MM.1S (cell line): ENCODE measurements at regions not wholly inside any gene's neighbourhood (a gene's known extent, or its start where the extent isn't known, plus 50 kb on each side); places are given as distances from the start of the nearest gene placed in this dataset.

Experiments
- DNase-seq: peaks from one replicate; pipeline ENCODE4 v3.0.0-alpha.2; 2015
- H2AFZ ChIP-seq: fragments of 300-600 bp; sonication (generic); 2 replicates; pipeline ENCODE4 v1.6.0; 2016; ENCODE audit warnings: antibody characterized with exemption, low read length
- H3F3A ChIP-seq: fragments of 300-600 bp; sonication (generic); 2 replicates; pipeline ENCODE4 v1.6.1; 2016; ENCODE audit warnings: mild to moderate bottlenecking, antibody characterized with exemption, low read length, moderate library complexity, mixed read lengths; ENCODE audit not compliant: insufficient read depth
- H3K27ac ChIP-seq: fragments of 300-600 bp; sonication (generic); 2 replicates; pipeline ENCODE4 v1.5.1; 2016; ENCODE audit warnings: mild to moderate bottlenecking, low read length
- H3K27me3 ChIP-seq: fragments of 300-600 bp; sonication (generic); replicated peaks from 2 replicates; pipeline ENCODE4 v1.6.0; 2016; ENCODE audit warnings: low read length; ENCODE audit not compliant: insufficient read depth
- H3K36me3 ChIP-seq: fragments of 300-600 bp; sonication (generic); replicated peaks from 2 replicates; pipeline ENCODE4 v1.6.1; 2016; ENCODE audit warnings: mild to moderate bottlenecking, low read length, mixed read lengths; ENCODE audit not compliant: insufficient read depth
- H3K4me1 ChIP-seq: fragments of 300-600 bp; sonication (generic); 2 replicates; pipeline ENCODE4 v1.6.1; 2016; ENCODE audit warnings: low read length, mixed read lengths
- H3K4me2 ChIP-seq: fragments of 300-600 bp; sonication (generic); 2 replicates; pipeline ENCODE4 v1.6.0; 2016; ENCODE audit warnings: low read depth, low read length
- H3K4me3 ChIP-seq: fragments of 300-600 bp; sonication (generic); 2 replicates; pipeline ENCODE4 v1.5.1; 2016; ENCODE audit warnings: low read length, mixed read lengths
- H3K79me2 ChIP-seq: fragments of 300-600 bp; sonication (generic); 2 replicates; pipeline ENCODE4 v1.6.1; 2016; ENCODE audit warnings: mixed run types, low read length, mixed read lengths
- H3K9ac ChIP-seq: fragments of 300-600 bp; sonication (generic); 2 replicates; pipeline ENCODE4 v1.6.1; 2016; ENCODE audit warnings: low read length, mixed read lengths
- H3K9me2 ChIP-seq: fragments of 300-600 bp; sonication (generic); replicated peaks from 2 replicates; pipeline ENCODE4 v1.6.1; 2016; ENCODE audit warnings: mild to moderate bottlenecking, low read length, mixed read lengths; ENCODE audit not compliant: insufficient read depth
- H3K9me3 ChIP-seq: fragments of 300-600 bp; sonication (generic); replicated peaks from 2 replicates; pipeline ENCODE4 v1.6.1; 2016; ENCODE audit warnings: mild to moderate bottlenecking, low read length, mixed read lengths; ENCODE audit not compliant: insufficient read depth
- H4K20me1 ChIP-seq: fragments of 300-600 bp; sonication (generic); 2 replicates; pipeline ENCODE4 v1.6.1; 2016; ENCODE audit warnings: mild to moderate bottlenecking, low read length, moderate library complexity, mixed read lengths; ENCODE audit not compliant: insufficient read depth
- CTCF ChIP-seq: fragments of 300-600 bp; sonication (generic); IDR thresholded peaks from 2 replicates; pipeline ENCODE4 v1.5.1; 2016; ENCODE audit warnings: antibody characterized with exemption, low read length, mixed read lengths
- EZH2 ChIP-seq: fragments of 300-600 bp; sonication (generic); optimal IDR thresholded peaks from 2 replicates; pipeline ENCODE3; 2017; ENCODE audit warnings: low read depth, mild to moderate bottlenecking, antibody characterized with exemption, low read length, mixed read lengths
- EZH2phosphoT487 ChIP-seq: fragments of 300-600 bp; sonication (generic); IDR thresholded peaks from 2 replicates; pipeline ENCODE4 v1.6.1; 2018; ENCODE audit warnings: antibody characterized with exemption, low read length

- Histone ChIP-seq H3K9ac (no peak overlapping the region), H2AFZ (no peak overlapping the region), H3K79me2 (no peaks in the 10 kb centered on the region), H3K27ac (no peak overlapping the region), H4K20me1 (no peaks in the 10 kb centered on the region), H3K4me2 (no peak overlapping the region), H3K9me3 (no peaks in the 10 kb centered on the region), H3K36me3 (no peaks in the 10 kb centered on the region), H3K27me3 (no peaks in the 10 kb centered on the region), H3F3A (no peaks in the 10 kb centered on the region), H3K4me3 (no peak overlapping the region), H3K9me2 (no peaks in the 10 kb centered on the region), H3K4me1 (no peaks in the 10 kb centered on the region)
- no peak for TF ChIP-seq EZH2
- no peak for TF ChIP-seq CTCF
- TF ChIP-seq EZH2phosphoT487: no peak
- no peak for DNase-seq
Observed at GRCh38 chr4:114209584-114209983, 230.1 kb upstream of the ARSJ start.

GRCh38 chr4:114211556-114211955, 232.1 kb upstream of the ARSJ start:
- Histone ChIP-seq H3K27me3 (no peaks in the 10 kb centered on the region), H3K9ac (no peak overlapping the region), H3F3A (no peaks in the 10 kb centered on the region), H3K27ac (no peak overlapping the region), H3K9me3 (no peaks in the 10 kb centered on the region), H4K20me1 (no peaks in the 10 kb centered on the region), H3K4me1 (no peaks in the 10 kb centered on the region), H3K79me2 (no peaks in the 10 kb centered on the region), H2AFZ (no peak overlapping the region), H3K4me3 (no peak overlapping the region), H3K36me3 (no peaks in the 10 kb centered on the region), H3K9me2 (no peaks in the 10 kb centered on the region), H3K4me2 (no peak overlapping the region)
- DNase-seq: no peak
- TF ChIP-seq EZH2 (no peak), EZH2phosphoT487 (no peak), CTCF (no peak)

- H2AFZ ChIP-seq: no peak overlapping the region
- no peaks in the 10 kb centered on the region for H4K20me1 ChIP-seq
- H3K79me2 ChIP-seq: no peaks in the 10 kb centered on the region
- no peaks in the 10 kb centered on the region for H3K9me3 ChIP-seq
- no peaks in the 10 kb centered on the region for H3K27me3 ChIP-seq
- DNase-seq: no peak
- H3K9ac ChIP-seq: no peak overlapping the region
- no peak for TF ChIP-seq EZH2phosphoT487
- no peak for TF ChIP-seq EZH2
- TF ChIP-seq CTCF: no peak
- H3K4me2 ChIP-seq: no peak overlapping the region
- H3F3A ChIP-seq: no peaks in the 10 kb centered on the region
- no peaks in the 10 kb centered on the region for H3K4me1 ChIP-seq
- H3K36me3 ChIP-seq: no peaks in the 10 kb centered on the region
- no peak overlapping the region for H3K27ac ChIP-seq
- H3K4me3 ChIP-seq: no peak overlapping the region
- H3K9me2 ChIP-seq: no peaks in the 10 kb centered on the region
Observed at GRCh38 chr4:114217150-114217817, 237.8 kb upstream of the ARSJ start.
